Neural progenitor cell (in vitro differentiated cells): ENCODE measurements at regions not wholly inside any gene's neighbourhood (a gene's known extent, or its start where the extent isn't known, plus 50 kb on each side); places are given as distances from the start of the nearest gene placed in this dataset.

Experiments used
- CTCF ChIP-seq: fragments of 200-600 bp; sonication (generic); IDR thresholded peaks from 2 replicates; pipeline ENCODE4 v1.5.1; 2017; ENCODE audit warnings: antibody characterized with exemption, mild to moderate bottlenecking
- EZH2 ChIP-seq: fragments of 200-600 bp; sonication (generic); IDR thresholded peaks from 2 replicates; pipeline ENCODE4 v1.6.1; 2017; ENCODE audit warnings: antibody characterized with exemption, mild to moderate bottlenecking, moderate library complexity

GRCh38 chr10:113313048-113313602 is 239.7 kb upstream of the HABP2 start:
- TF ChIP-seq CTCF (no peak), EZH2 (no peak)
